22Rv1 (cell line): ENCODE measurements at regions not wholly inside any gene's neighbourhood (a gene's known extent, or its start where the extent isn't known, plus 50 kb on each side); places are given as distances from the start of the nearest gene placed in this dataset.
A peak's percentile ranks its signal among the peaks of the same experiment; 100 is the strongest.

Experiments
- H3K27ac ChIP-seq: fragments of 450-650 bp; 2 replicates; pipeline ENCODE4 v1.5.1; 2017
- CTCF ChIP-seq: fragments of 450-650 bp; IDR thresholded peaks from 2 replicates; pipeline ENCODE4 v1.5.1; 2017; ENCODE audit warnings: mild to moderate bottlenecking
- ZFX ChIP-seq: fragments of 450-650 bp; IDR thresholded peaks from 2 replicates; pipeline ENCODE4 v1.6.1; 2017; ENCODE audit warnings: antibody characterized with exemption, borderline replicate concordance

- no peak for TF ChIP-seq CTCF
- TF ChIP-seq ZFX = no peak
- H3K27ac ChIP-seq = 0 out of 2 replicates have a peak overlapping the region, but pooled peaks have one; percentile 23
Observed at GRCh38 chr3:194274424-194275085, 76.6 kb downstream of the CPN2 start.

- H3K27ac ChIP-seq = 0 out of 2 replicates have a peak overlapping the region, but pooled peaks have one; percentile 23
- no peak for TF ChIP-seq ZFX
- TF ChIP-seq CTCF = no peak
Observed at GRCh38 chr3:194275291-194275690, 75.8 kb downstream of the CPN2 start.

GRCh38 chr3:194275721-194276120 is 75.4 kb downstream of the CPN2 start:
- TF ChIP-seq ZFX (no peak), CTCF (no peak)
- 0 out of 2 replicates have a peak overlapping the region, but pooled peaks have one; percentile 13 for H3K27ac ChIP-seq

GRCh38 chr3:194276768-194277103 is 74.4 kb downstream of the CPN2 start:
- TF ChIP-seq ZFX (no peak), CTCF (no peak)
- no peak overlapping the region for H3K27ac ChIP-seq

GRCh38 chr3:194277104-194277785 is 73.9 kb downstream of the CPN2 start:
- no peak for TF ChIP-seq CTCF
- TF ChIP-seq ZFX = no peak
- H3K27ac ChIP-seq = no peak overlapping the region

- no peak overlapping the region for H3K27ac ChIP-seq
- TF ChIP-seq ZFX = no peak
- TF ChIP-seq CTCF = no peak
Observed at GRCh38 chr3:194277786-194278130, 73.4 kb downstream of the CPN2 start.

GRCh38 chr3:194278186-194278845 is 72.8 kb downstream of the CPN2 start:
- no peak for TF ChIP-seq CTCF
- no peak for TF ChIP-seq ZFX
- no peak overlapping the region for H3K27ac ChIP-seq
